Progenitor cell of endocrine pancreas (in vitro differentiated cells): ENCODE measurements at regions not wholly inside any gene's neighbourhood (a gene's known extent, or its start where the extent isn't known, plus 50 kb on each side); places are given as distances from the start of the nearest gene placed in this dataset.

Experiments
- DNase-seq: peaks from one replicate; pipeline ENCODE4 v3.0.0; 2021; ENCODE audit warnings: low spot score; ENCODE audit not compliant: unreplicated experiment
- H3K27ac Mint-ChIP-seq: 2 replicates; pipeline ENCODE4 v1.8.0; 2021; ENCODE audit warnings: mild to moderate bottlenecking, moderate library complexity, mixed read lengths
- H3K27me3 Mint-ChIP-seq: 2 replicates; pipeline ENCODE4 v1.8.0; 2021; ENCODE audit warnings: mixed read lengths
- H3K36me3 Mint-ChIP-seq: 2 replicates; pipeline ENCODE4 v1.8.0; 2022; ENCODE audit warnings: mixed read lengths; ENCODE audit not compliant: insufficient read depth
- H3K4me1 Mint-ChIP-seq: 2 replicates; pipeline ENCODE4 v1.8.0; 2021; ENCODE audit warnings: low read depth, mixed read lengths
- H3K4me3 Mint-ChIP-seq: 2 replicates; pipeline ENCODE4 v1.8.0; 2021; ENCODE audit warnings: low read depth, mild to moderate bottlenecking, moderate library complexity, mixed read lengths
- H3K9me3 Mint-ChIP-seq: 2 replicates; pipeline ENCODE4 v1.8.0; 2021; ENCODE audit warnings: low read depth, mixed read lengths
- CTCF ChIP-seq: fragments of 200-600 bp; sonication (generic); IDR thresholded peaks from one replicate; pipeline ENCODE4 v1.5.0; 2021; ENCODE audit warnings: antibody characterized with exemption, mild to moderate bottlenecking; ENCODE audit not compliant: unreplicated experiment

DNA sequence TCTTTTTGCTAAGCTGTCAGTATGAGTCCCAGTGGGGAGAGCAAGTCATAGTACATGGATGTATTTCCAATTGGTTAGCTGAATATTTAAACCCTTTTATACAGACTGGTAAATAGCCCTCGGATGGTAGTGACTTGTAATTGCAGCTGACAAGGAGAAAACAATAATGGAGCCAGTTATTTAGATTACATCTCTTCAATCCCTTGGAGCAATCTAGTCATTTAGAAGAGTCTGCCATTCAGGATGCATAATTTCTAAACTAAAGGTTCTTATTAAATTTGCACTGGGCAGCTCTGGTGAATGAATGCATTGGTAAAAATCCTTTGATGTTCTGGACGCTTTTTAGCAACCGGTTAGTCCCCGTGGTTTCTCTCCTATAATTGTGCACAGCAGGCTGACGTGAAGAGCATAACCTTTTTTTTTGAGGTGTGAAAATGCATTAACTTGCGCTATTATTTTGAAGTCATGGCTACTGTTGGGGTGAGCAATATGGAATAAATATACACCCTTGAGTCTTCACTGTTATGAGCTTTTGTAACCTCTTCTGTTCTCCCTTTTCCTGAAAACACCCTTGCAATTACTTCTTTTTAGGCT, 158.6 kb upstream of the CD180 start:
- H3K4me3 Mint-ChIP-seq: no peak overlapping the region
- no peak overlapping the region for H3K27ac Mint-ChIP-seq
- H3K4me1 Mint-ChIP-seq: peaks cover 4% of the 10 kb centered on the region
- TF ChIP-seq CTCF: no peak
- DNase-seq: no peak
- H3K9me3 Mint-ChIP-seq: no peaks in the 10 kb centered on the region
- H3K27me3 Mint-ChIP-seq: no peaks in the 10 kb centered on the region
- no peaks in the 10 kb centered on the region for H3K36me3 Mint-ChIP-seq

- no peak for TF ChIP-seq CTCF
- no peaks in the 10 kb centered on the region for H3K27me3 Mint-ChIP-seq
- no peak for DNase-seq
- no peaks in the 10 kb centered on the region for H3K36me3 Mint-ChIP-seq
- no peaks in the 10 kb centered on the region for H3K9me3 Mint-ChIP-seq
- peaks cover 4% of the 10 kb centered on the region for H3K4me1 Mint-ChIP-seq
- no peak overlapping the region for H3K27ac Mint-ChIP-seq
- H3K4me3 Mint-ChIP-seq: no peak overlapping the region
These were observed 157.2 kb upstream of the CD180 start for GRCh38 chr5:67353500-67354450.

DNA sequence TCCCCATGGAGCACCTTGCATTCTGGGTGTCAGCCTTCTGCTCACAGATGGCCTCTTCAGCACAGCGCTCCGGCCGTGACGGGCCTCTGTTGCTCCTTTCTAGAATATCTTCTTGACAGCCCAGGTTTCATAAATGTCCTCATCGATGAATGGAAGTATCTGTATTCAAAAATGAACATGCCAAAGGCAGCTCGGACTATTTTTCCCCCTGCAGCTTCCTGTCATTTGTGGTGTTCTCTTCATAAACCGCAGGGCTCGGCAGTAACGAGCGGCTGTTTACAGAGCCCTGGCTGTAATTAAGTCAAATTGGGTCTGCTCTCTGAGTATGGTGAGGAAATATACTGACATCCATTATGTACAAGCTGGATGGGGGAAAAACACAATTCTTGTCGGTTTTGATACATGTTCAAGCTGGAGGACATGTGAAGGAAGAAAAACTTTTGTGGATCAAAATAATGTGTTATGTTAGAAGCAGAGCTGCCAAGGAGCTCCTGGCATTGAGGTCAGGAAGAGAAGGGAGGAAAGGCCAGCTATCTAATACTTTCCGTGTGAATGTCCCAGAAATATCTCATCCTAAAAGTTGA, 154.1 kb upstream of the CD180 start:
- TF ChIP-seq CTCF: no peak
- no peaks in the 10 kb centered on the region for H3K27me3 Mint-ChIP-seq
- peaks cover 4% of the 10 kb centered on the region for H3K4me1 Mint-ChIP-seq
- H3K27ac Mint-ChIP-seq: no peak overlapping the region
- H3K9me3 Mint-ChIP-seq: no peaks in the 10 kb centered on the region
- DNase-seq: no peak
- no peaks in the 10 kb centered on the region for H3K36me3 Mint-ChIP-seq
- no peak overlapping the region for H3K4me3 Mint-ChIP-seq

- Mint-ChIP-seq H3K27ac (no peak overlapping the region), H3K36me3 (no peaks in the 10 kb centered on the region)
- DNase-seq: no peak
These were observed 153.6 kb upstream of the CD180 start for GRCh38 chr5:67350185-67350584.

More at GRCh38 chr5:67350185-67350584, 153.6 kb upstream of the CD180 start:
- Mint-ChIP-seq H3K4me3 (no peak overlapping the region), H3K9me3 (no peaks in the 10 kb centered on the region), H3K4me1 (peaks cover 4% of the 10 kb centered on the region), H3K27me3 (no peaks in the 10 kb centered on the region)
- no peak for TF ChIP-seq CTCF
